Loucy (cell line): ENCODE measurements at regions not wholly inside any gene's neighbourhood (a gene's known extent, or its start where the extent isn't known, plus 50 kb on each side); places are given as distances from the start of the nearest gene placed in this dataset.

Source experiments
- H2AFZ ChIP-seq: fragments of 200-600 bp; sonication (generic); 2 replicates; pipeline ENCODE4 v1.6.0; 2016; ENCODE audit warnings: antibody characterized with exemption, mild to moderate bottlenecking, low read length, moderate library complexity
- H3F3A ChIP-seq: fragments of 200-600 bp; 2 replicates; pipeline ENCODE4 v1.6.0; 2016; ENCODE audit warnings: antibody characterized with exemption, low read depth, mild to moderate bottlenecking
- H3K27me3 ChIP-seq: fragments of 200-600 bp; sonication (generic); 2 replicates; pipeline ENCODE4 v1.6.1; 2014; ENCODE audit warnings: low read length, mild to moderate bottlenecking; ENCODE audit not compliant: insufficient read depth, poor library complexity, severe bottlenecking
- H3K36me3 ChIP-seq: fragments of 200-600 bp; sonication (generic); 2 replicates; pipeline ENCODE4 v1.6.1; 2016; ENCODE audit warnings: low read length; ENCODE audit not compliant: insufficient read depth
- H3K4me1 ChIP-seq: fragments of 200-600 bp; sonication (generic); 2 replicates; pipeline ENCODE4 v1.5.1; 2014; ENCODE audit warnings: low read length, mild to moderate bottlenecking; ENCODE audit not compliant: insufficient read depth, poor library complexity, severe bottlenecking
- H3K4me2 ChIP-seq: fragments of 200-600 bp; sonication (generic); 2 replicates; pipeline ENCODE4 v1.6.0; 2014; ENCODE audit warnings: antibody characterized with exemption, low read length, low read depth, mild to moderate bottlenecking; ENCODE audit not compliant: poor library complexity, severe bottlenecking
- H3K4me3 ChIP-seq: fragments of 200-600 bp; sonication (generic); 2 replicates; pipeline ENCODE4 v1.5.1; 2014; ENCODE audit warnings: low read length, mild to moderate bottlenecking, mixed read lengths; ENCODE audit not compliant: poor library complexity, severe bottlenecking
- H3K79me2 ChIP-seq: fragments of 200-600 bp; sonication (generic); 2 replicates; pipeline ENCODE4 v1.6.1; 2014; ENCODE audit warnings: low read length; ENCODE audit not compliant: insufficient read depth
- H3K9ac ChIP-seq: fragments of 200-600 bp; sonication (generic); 2 replicates; pipeline ENCODE4 v1.6.0; 2014; ENCODE audit warnings: mild to moderate bottlenecking, low read depth, low read length, moderate library complexity; ENCODE audit not compliant: poor library complexity, severe bottlenecking
- H3K9me2 ChIP-seq: fragments of 200-600 bp; sonication (generic); replicated peaks from 2 replicates; pipeline ENCODE4 v1.6.1; 2016; ENCODE audit warnings: low read depth, low read length, mixed read lengths
- H3K9me3 ChIP-seq: fragments of 200-600 bp; sonication (generic); 2 replicates; pipeline ENCODE4 v1.6.1; 2014; ENCODE audit warnings: mild to moderate bottlenecking, antibody characterized with exemption, low read length, low read depth; ENCODE audit not compliant: insufficient read depth
- H4K20me1 ChIP-seq: fragments of 200-600 bp; sonication (generic); 2 replicates; pipeline ENCODE4 v1.6.0; 2014; ENCODE audit warnings: antibody characterized with exemption, low read length, mild to moderate bottlenecking; ENCODE audit not compliant: insufficient read depth, poor library complexity, severe bottlenecking
- EZH2phosphoT487 ChIP-seq: fragments of 200-600 bp; IDR thresholded peaks from 2 replicates; pipeline ENCODE4 v1.6.1; 2018; ENCODE audit warnings: antibody characterized with exemption, mild to moderate bottlenecking, moderate library complexity, borderline replicate concordance
- TF ChIP-seq, protein P1 (sequence below): fragments of 200-600 bp; sonication (generic); conservative IDR thresholded peaks from 2 replicates; pipeline ENCODE4 v1.5.1; 2014; ENCODE audit warnings: mild to moderate bottlenecking, antibody characterized with exemption, low read length

DNA sequence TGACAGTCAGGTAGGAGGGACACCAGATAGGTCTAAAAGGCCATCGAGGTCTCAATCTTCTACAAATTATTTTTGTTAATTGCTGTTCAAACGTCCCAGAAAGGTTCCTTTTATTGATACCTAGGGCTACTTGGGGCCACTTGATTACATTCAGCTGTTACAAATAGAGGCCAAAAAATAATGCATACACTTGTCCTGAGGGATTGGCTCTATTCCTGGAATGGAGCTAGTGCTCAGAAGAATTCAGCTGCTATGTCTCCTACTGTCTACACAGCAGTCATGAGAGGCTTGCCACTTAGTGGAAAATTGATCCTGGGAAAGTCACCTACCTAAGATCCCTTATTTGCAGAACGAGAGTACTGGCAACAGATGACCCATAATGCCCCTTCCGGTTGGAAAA lies 498.3 kb downstream of the ADGRL2 start:
- Histone ChIP-seq H3K79me2 (no peaks in the 10 kb centered on the region), H3K9me3 (no peaks in the 10 kb centered on the region), H3K4me3 (no peak overlapping the region), H3K36me3 (no peaks in the 10 kb centered on the region), H4K20me1 (no peaks in the 10 kb centered on the region), H3K9ac (no peak overlapping the region), H3F3A (no peaks in the 10 kb centered on the region), H3K27me3 (no peaks in the 10 kb centered on the region), H3K4me1 (no peaks in the 10 kb centered on the region), H2AFZ (no peak overlapping the region), H3K9me2 (no peaks in the 10 kb centered on the region), H3K4me2 (no peak overlapping the region)
- no peak for TF ChIP-seq EZH2phosphoT487
- TF ChIP-seq, protein P1, sequence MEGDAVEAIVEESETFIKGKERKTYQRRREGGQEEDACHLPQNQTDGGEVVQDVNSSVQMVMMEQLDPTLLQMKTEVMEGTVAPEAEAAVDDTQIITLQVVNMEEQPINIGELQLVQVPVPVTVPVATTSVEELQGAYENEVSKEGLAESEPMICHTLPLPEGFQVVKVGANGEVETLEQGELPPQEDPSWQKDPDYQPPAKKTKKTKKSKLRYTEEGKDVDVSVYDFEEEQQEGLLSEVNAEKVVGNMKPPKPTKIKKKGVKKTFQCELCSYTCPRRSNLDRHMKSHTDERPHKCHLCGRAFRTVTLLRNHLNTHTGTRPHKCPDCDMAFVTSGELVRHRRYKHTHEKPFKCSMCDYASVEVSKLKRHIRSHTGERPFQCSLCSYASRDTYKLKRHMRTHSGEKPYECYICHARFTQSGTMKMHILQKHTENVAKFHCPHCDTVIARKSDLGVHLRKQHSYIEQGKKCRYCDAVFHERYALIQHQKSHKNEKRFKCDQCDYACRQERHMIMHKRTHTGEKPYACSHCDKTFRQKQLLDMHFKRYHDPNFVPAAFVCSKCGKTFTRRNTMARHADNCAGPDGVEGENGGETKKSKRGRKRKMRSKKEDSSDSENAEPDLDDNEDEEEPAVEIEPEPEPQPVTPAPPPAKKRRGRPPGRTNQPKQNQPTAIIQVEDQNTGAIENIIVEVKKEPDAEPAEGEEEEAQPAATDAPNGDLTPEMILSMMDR, result no peak

DNA sequence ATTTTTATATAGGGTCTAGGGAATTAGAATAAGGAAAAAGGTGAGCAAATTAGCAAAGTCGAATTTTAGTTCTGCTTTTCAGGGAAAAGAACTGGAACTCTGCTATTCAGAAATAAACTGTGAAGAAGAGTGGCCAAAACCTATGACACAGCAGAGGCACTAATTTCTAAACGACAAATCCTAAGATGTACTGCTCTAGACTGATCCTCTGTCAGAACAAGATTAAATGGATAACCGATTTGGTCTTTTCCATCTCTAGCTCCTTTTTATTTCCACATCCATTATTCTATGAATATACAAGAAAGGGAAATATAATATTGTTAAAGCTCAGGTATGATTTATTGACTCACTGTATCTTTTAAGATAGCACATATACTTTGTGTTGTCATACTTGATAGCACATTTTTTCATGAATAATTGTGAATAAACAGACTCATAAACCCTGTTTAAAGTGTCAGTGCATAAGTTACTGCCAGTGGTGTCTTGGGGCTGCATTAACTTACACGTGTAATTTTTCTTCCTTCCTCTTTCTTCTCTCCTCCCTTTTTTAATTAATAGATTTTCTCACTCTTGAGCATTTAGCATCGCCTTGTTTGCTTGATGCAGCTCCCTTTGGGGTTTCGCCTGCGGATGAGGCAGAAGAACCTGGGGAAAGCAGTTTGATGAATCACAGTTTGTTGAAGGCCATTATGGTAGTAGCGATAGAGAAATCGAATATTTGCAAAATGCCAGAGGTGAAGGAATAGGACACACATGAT lies 496.6 kb downstream of the ADGRL2 start:
- no peak overlapping the region for H3K4me3 ChIP-seq
- H2AFZ ChIP-seq, result no peak overlapping the region
- TF ChIP-seq, protein P1, result no peak
- no peak for TF ChIP-seq EZH2phosphoT487
- no peaks in the 10 kb centered on the region for H3K36me3 ChIP-seq
- H3K9me3 ChIP-seq, result no peaks in the 10 kb centered on the region
- no peaks in the 10 kb centered on the region for H3K9me2 ChIP-seq
- H3K9ac ChIP-seq, result no peak overlapping the region
- no peaks in the 10 kb centered on the region for H3K27me3 ChIP-seq
- no peaks in the 10 kb centered on the region for H3F3A ChIP-seq
- H3K79me2 ChIP-seq, result no peaks in the 10 kb centered on the region
- no peaks in the 10 kb centered on the region for H4K20me1 ChIP-seq
- no peaks in the 10 kb centered on the region for H3K4me1 ChIP-seq
- no peak overlapping the region for H3K4me2 ChIP-seq

DNA sequence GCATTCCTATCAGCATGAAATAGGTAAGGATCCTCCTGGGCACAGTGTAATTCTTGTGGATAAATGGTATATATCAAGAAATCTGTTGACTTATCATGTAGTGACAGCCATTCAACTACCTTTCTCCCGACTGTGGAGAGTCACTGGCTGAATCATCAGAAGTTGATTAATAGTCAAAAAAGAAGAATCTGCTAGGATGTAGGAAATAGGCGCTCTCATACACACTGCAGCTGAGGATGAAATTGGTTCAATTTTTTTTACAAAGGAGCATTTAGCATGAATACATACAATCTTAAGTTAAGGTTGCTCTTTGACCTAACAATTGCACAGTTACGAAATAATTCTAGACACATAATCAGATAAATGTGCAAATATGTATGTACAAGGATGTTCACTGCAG lies 486.8 kb downstream of the ADGRL2 start:
- no peaks in the 10 kb centered on the region for H3K9me2 ChIP-seq
- no peak for TF ChIP-seq EZH2phosphoT487
- TF ChIP-seq, protein P1, result no peak
- no peaks in the 10 kb centered on the region for H3K9me3 ChIP-seq
- no peaks in the 10 kb centered on the region for H3K79me2 ChIP-seq
- no peaks in the 10 kb centered on the region for H3F3A ChIP-seq
- H3K36me3 ChIP-seq, result no peaks in the 10 kb centered on the region
- no peaks in the 10 kb centered on the region for H3K27me3 ChIP-seq
- H3K4me2 ChIP-seq, result no peak overlapping the region
- no peak overlapping the region for H2AFZ ChIP-seq
- no peak overlapping the region for H3K4me3 ChIP-seq
- no peaks in the 10 kb centered on the region for H3K4me1 ChIP-seq
- no peaks in the 10 kb centered on the region for H4K20me1 ChIP-seq
- no peak overlapping the region for H3K9ac ChIP-seq
